ENCODE measurements at regions not wholly inside any gene's neighbourhood (a gene's known extent, or its start where the extent isn't known, plus 50 kb on each side); places are given as distances from the start of the nearest gene placed in this dataset.

- no peak overlapping the region for H2AFZ ChIP-seq (ENCODE audit: control insufficient read depth, low read length)
- no peaks in the 10 kb centered on the region for H4K20me1 ChIP-seq (ENCODE audit: control insufficient read depth, extremely low read depth, insufficient read depth, low read length)
- DNase-seq (ENCODE audit: low read depth, low spot score), result no peak
- H3K9me1 ChIP-seq (ENCODE audit: control insufficient read depth, extremely low read depth, insufficient read depth, low read length), result no peaks in the 10 kb centered on the region
- H3K4me3 ChIP-seq (ENCODE audit: control insufficient read depth in 2 of 3, extremely low read depth in 1 of 3, insufficient read depth in 2 of 3, low read depth in 1 of 3, low read length in 3 of 3), result no peak overlapping the region
- H3K36me3 ChIP-seq (ENCODE audit: control insufficient read depth in 2 of 2, extremely low read depth in 1 of 2, insufficient read depth in 2 of 2, low read length in 2 of 2), result no peaks in the 10 kb centered on the region
- no peaks in the 10 kb centered on the region for H3K4me1 ChIP-seq (ENCODE audit: control insufficient read depth, extremely low read depth, insufficient read depth, low read length)
- H3K27me3 ChIP-seq (ENCODE audit: control insufficient read depth, extremely low read depth, insufficient read depth, low read length), result no peaks in the 10 kb centered on the region
- dilution Hi-C loops (cut with MboI; ENCODE audit: extremely low pct_ligation_motif_present, low sequenced_read_pairs), result no loop called here
- no peak for FAIRE-seq
- H3K9ac ChIP-seq (ENCODE audit: control insufficient read depth, extremely low read depth, insufficient read depth, low read length), result no peak overlapping the region
- H3K27ac ChIP-seq (ENCODE audit: control insufficient read depth, insufficient read depth, low read length), result no peak overlapping the region
- TF ChIP-seq CTCF (optimal IDR thresholded peaks at IDR 0.05 in 1 of 3, IDR thresholded peaks at IDR 0.05 in 1 of 3, conservative IDR thresholded peaks at IDR 0.05 in 1 of 3; ENCODE audit: extremely low read depth in 1 of 3, insufficient read depth in 2 of 3, low read length in 3 of 3), result no peak
- no peak for TF ChIP-seq EZH2 (IDR thresholded peaks at IDR 0.05; ENCODE audit: low read length)
- no peaks in the 10 kb centered on the region for H3K9me3 ChIP-seq (ENCODE audit: control insufficient read depth, low read depth, low read length)
- H3K4me2 ChIP-seq (ENCODE audit: control insufficient read depth, extremely low read depth, insufficient read depth, low read depth, low read length), result no peak overlapping the region
- no peaks in the 10 kb centered on the region for H3K79me2 ChIP-seq (ENCODE audit: control insufficient read depth, insufficient read depth, low read length)
Measured at GRCh38 chr17:71283486-71283885, 837.3 kb upstream of the SOX9 start.

GRCh38 chr17:71284032-71284755 lies 836.6 kb upstream of the SOX9 start:
- Histone ChIP-seq H2AFZ (ENCODE audit: control insufficient read depth, low read length) (no peak overlapping the region), H3K9ac (ENCODE audit: control insufficient read depth, extremely low read depth, insufficient read depth, low read length) (no peak overlapping the region), H3K27ac (ENCODE audit: control insufficient read depth, insufficient read depth, low read length) (no peak overlapping the region), H3K9me3 (ENCODE audit: control insufficient read depth, low read depth, low read length) (no peaks in the 10 kb centered on the region), H3K4me2 (ENCODE audit: control insufficient read depth, extremely low read depth, insufficient read depth, low read depth, low read length) (no peak overlapping the region), H3K4me1 (ENCODE audit: control insufficient read depth, extremely low read depth, insufficient read depth, low read length) (no peaks in the 10 kb centered on the region), H3K9me1 (ENCODE audit: control insufficient read depth, extremely low read depth, insufficient read depth, low read length) (no peaks in the 10 kb centered on the region), H3K79me2 (ENCODE audit: control insufficient read depth, insufficient read depth, low read length) (no peaks in the 10 kb centered on the region), H3K27me3 (ENCODE audit: control insufficient read depth, extremely low read depth, insufficient read depth, low read length) (no peaks in the 10 kb centered on the region), H3K4me3 (ENCODE audit: control insufficient read depth in 2 of 3, extremely low read depth in 1 of 3, insufficient read depth in 2 of 3, low read depth in 1 of 3, low read length in 3 of 3) (no peak overlapping the region), H3K36me3 (ENCODE audit: control insufficient read depth in 2 of 2, extremely low read depth in 1 of 2, insufficient read depth in 2 of 2, low read length in 2 of 2) (no peaks in the 10 kb centered on the region), H4K20me1 (ENCODE audit: control insufficient read depth, extremely low read depth, insufficient read depth, low read length) (no peaks in the 10 kb centered on the region)
- FAIRE-seq (no peak), DNase-seq (ENCODE audit: low read depth, low spot score) (no peak)
- dilution Hi-C loops (cut with MboI; ENCODE audit: extremely low pct_ligation_motif_present, low sequenced_read_pairs), result no loop called here
- TF ChIP-seq CTCF (optimal IDR thresholded peaks at IDR 0.05 in 1 of 3, IDR thresholded peaks at IDR 0.05 in 1 of 3, conservative IDR thresholded peaks at IDR 0.05 in 1 of 3; ENCODE audit: extremely low read depth in 1 of 3, insufficient read depth in 2 of 3, low read length in 3 of 3), result no peak
- TF ChIP-seq EZH2 (IDR thresholded peaks at IDR 0.05; ENCODE audit: low read length), result no peak

Data from keratinocyte (primary cell).